HL-60 (cell line): ENCODE measurements at regions not wholly inside any gene's neighbourhood (a gene's known extent, or its start where the extent isn't known, plus 50 kb on each side); places are given as distances from the start of the nearest gene placed in this dataset.

Experiments used
- DNase-seq, 2 experiments: peaks; one replicate each; pipeline ENCODE4 v3.0.0-alpha.2; 2010 to 2020; ENCODE audit warnings: low read depth in 1 of 2, low spot score in 1 of 2
- H3K27ac ChIP-seq: fragments of 250-450 bp; sonication (Bioruptor Pico); replicated peaks from 2 replicates; pipeline ENCODE4 v1.5.1; 2020; ENCODE audit warnings: mild to moderate bottlenecking, moderate library complexity
- H3K27me3 ChIP-seq: fragments of 250-450 bp; sonication (Bioruptor Pico); 2 replicates; pipeline ENCODE4 v1.5.1; 2021; ENCODE audit warnings: mild to moderate bottlenecking, moderate library complexity; ENCODE audit not compliant: insufficient read depth, poor library complexity, severe bottlenecking
- H3K4me3 ChIP-seq: replicated peaks from 2 replicates; pipeline ENCODE4 v1.5.1; 2011; ENCODE audit warnings: mild to moderate bottlenecking, control low read depth, low read length; ENCODE audit not compliant: insufficient read depth
- CTCF ChIP-seq: IDR thresholded peaks from one replicate; pipeline ENCODE4 v1.5.1; 2011; ENCODE audit warnings: low read length, control low read depth, inconsistent platforms; ENCODE audit not compliant: insufficient read depth
- GABPA ChIP-seq: IDR thresholded peaks from 2 replicates; pipeline ENCODE4 v1.6.1; 2012; ENCODE audit warnings: low read depth
- POLR2AphosphoS5 ChIP-seq: IDR thresholded peaks from 2 replicates; pipeline ENCODE4 v1.6.1; 2012; ENCODE audit warnings: low read depth
- REST ChIP-seq: IDR thresholded peaks from 2 replicates; pipeline ENCODE4 v1.6.1; 2012; ENCODE audit warnings: low read depth; ENCODE audit not compliant: insufficient replicate concordance
- SPI1 ChIP-seq: IDR thresholded peaks from 2 replicates; pipeline ENCODE4 v1.6.1; 2012; ENCODE audit warnings: low read depth, mild to moderate bottlenecking, borderline replicate concordance

- no peak for DNase-seq
- H3K27ac ChIP-seq, result no peak overlapping the region
- TF ChIP-seq GABPA, result no peak
- TF ChIP-seq CTCF, result no peak
- no peak for TF ChIP-seq POLR2AphosphoS5
- no peak for TF ChIP-seq SPI1
- no peak for TF ChIP-seq REST
- H3K4me3 ChIP-seq, result no peak overlapping the region
- no peaks in the 10 kb centered on the region for H3K27me3 ChIP-seq
Measured at GRCh38 chr4:59091146-59092142, 1981.3 kb upstream of the IGFBP7 start.

GRCh38 chr4:59094505-59094904, 1984.3 kb upstream of the IGFBP7 start:
- DNase-seq, result no peak
- no peak overlapping the region for H3K27ac ChIP-seq
- H3K4me3 ChIP-seq, result no peak overlapping the region
- H3K27me3 ChIP-seq, result no peaks in the 10 kb centered on the region
- no peak for TF ChIP-seq CTCF
- TF ChIP-seq GABPA, result no peak
- TF ChIP-seq SPI1, result no peak
- no peak for TF ChIP-seq REST
- no peak for TF ChIP-seq POLR2AphosphoS5

DNA sequence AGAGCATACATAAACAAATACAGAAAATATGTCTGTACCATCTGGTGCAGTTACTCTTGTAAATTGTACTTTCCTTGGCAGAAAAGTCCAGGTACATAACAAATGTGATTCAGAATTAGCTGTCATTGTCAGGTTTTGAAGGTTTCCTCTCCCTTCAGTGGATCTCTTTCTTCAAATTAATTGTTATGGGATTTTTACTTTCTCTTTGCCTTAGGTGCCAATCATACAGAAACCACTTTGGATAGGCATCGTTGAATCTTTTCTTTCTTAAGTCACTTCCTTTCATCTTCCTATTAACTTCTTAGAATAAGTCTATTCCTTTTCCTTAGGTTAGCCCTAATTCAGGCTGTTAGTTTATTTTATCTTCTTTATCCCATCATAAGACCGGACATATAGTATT, 1992.1 kb upstream of the IGFBP7 start:
- TF ChIP-seq POLR2AphosphoS5 (no peak), SPI1 (no peak), CTCF (no peak), GABPA (no peak), REST (no peak)

More for the DNA sequence above, 1992.1 kb upstream of the IGFBP7 start:
- no peaks in the 10 kb centered on the region for H3K27me3 ChIP-seq
- no peak overlapping the region for H3K27ac ChIP-seq
- DNase-seq, result no peak
- no peak overlapping the region for H3K4me3 ChIP-seq
